GM19351 (cell line): ENCODE measurements at regions not wholly inside any gene's neighbourhood (a gene's known extent, or its start where the extent isn't known, plus 50 kb on each side); places are given as distances from the start of the nearest gene placed in this dataset.
"Not testable (repeated sequence)": the region's sequence is repeated elsewhere in the genome, so short reads cannot be mapped to it uniquely, and the experiment has no call there.

ENCODE experiments used
- ATAC-seq: cut with Tn5 transposase; IDR thresholded peaks from one replicate; pipeline ENCODE4 v1.9.1; 2021; ENCODE audit warnings: mild to moderate bottlenecking, moderate library complexity; ENCODE audit not compliant: unreplicated experiment

DNA sequence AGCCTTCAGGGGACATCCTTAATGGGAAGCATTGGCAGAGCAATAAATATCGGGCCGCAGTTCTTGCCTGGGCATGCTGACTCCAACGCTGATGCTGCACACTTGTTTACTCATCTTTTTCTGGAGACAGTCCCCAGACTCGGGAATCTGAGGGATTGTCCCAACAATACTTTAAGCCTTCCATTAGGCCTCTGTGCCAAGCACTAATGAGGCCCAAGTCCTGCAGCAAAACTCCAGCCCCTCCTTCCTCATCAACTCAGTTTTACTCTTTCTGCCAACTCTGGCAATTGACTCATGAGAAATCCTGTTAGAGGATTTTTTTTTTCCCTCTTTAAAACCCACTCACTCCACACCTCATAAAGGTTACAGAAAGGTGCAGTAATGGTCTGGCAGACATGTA, 233.4 kb upstream of the PELI2 start:
- no peak for ATAC-seq

DNA sequence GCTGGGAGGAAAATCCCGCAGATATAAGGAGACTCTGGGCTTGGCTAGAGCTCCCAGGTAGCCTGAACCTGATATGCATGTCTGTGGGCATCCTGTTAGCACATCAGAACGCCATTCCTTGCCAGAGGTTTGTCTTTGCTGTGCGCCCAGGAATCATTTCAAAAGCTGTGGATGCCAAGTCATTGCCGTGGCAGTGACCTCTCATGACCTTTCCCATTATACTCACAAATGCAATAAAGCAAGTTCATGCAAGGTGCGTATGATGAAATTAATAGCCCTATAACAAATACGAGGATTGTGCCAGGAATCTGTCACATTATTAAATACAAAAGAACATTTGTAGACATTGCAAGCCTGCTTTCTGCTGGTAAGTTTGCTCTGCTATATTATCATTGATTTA, 229.1 kb upstream of the PELI2 start:
- no peak for ATAC-seq

DNA sequence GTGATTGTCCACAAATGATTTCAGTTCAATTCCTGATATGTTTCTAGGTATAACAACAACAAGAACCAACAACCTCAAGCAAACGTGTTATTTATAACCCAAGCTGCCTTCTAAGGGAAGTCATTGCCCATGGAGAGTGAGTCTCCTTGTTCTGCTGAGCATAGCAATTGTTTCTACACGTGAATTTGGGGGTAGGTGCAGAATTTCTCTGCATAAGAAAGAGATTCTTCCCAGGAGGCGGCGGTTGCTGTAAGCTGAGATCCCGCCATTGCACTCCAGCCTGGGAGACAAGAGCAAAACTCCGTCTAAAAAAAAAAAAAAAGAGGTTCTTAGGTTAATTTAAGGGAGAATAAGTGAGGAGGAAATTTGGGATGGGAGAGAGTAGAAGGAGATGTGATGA, 226.5 kb upstream of the PELI2 start:
- no peak for ATAC-seq

GRCh38 chr14:55892906-55893305, 225.3 kb upstream of the PELI2 start:
- no peak for ATAC-seq

GRCh38 chr14:55893705-55894104, 224.5 kb upstream of the PELI2 start:
- no peak for ATAC-seq

DNA sequence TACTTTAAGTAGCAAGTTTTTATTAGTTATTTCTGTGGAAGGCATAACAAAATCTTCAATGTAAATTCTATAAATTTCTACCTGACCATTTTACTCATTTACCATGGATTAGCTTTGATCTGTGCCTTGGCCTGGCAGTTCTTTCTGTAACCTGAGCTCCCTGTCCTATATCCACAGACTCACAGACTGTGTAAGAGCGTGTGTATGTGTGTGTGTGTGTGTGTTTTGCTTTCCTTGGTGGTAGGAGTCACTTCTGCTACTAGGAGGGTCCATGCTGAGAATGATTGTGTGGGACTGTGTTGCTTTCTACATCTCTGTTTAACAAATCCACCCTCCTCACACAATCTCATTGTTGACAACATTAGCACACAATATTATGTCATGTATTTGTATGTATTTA, 221.2 kb upstream of the PELI2 start:
- no peak for ATAC-seq

DNA sequence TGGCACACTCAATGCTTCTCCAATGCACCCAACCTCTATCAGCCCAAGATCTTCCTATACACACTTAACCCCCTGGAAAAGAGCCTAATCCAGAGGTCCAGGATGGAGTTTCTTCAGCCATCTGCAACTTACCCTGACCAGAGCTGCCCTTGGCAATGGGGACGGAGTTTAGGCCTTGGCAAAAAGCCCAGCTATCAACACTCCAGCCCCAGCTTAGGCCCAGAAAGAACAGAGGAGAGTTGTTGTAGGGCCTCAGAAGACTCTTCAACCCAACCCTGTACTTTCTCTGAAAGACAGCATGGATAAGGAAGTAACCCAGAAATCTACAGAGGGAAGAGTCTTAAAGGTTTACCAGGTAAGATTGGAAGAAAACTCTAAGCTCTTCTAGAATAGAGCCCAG, 219.3 kb upstream of the PELI2 start:
- ATAC-seq = no peak

- ATAC-seq = no peak
Measured at GRCh38 chr14:55899531-55899930, 218.7 kb upstream of the PELI2 start.

GRCh38 chr14:55900749-55901148, 217.5 kb upstream of the PELI2 start:
- ATAC-seq = no peak

DNA sequence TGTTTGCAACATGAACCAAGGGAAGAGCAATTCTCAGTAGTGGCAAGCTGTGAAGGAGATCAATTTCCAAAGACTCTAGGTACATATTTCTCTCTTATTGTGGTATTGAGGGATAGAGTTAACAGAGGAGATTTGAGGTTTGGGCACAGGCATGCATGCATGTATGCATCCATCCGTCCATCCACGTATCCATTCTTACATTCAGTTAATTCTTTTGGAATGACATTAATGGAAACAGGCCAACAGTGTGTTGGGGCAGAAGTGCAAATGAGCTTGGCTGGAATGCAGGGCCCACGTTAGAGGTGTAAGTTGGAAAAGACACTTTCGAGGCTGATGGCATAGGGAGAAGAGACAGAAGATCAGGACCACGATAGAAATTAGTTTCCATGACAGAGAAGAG, 216.9 kb upstream of the PELI2 start:
- no peak for ATAC-seq

DNA sequence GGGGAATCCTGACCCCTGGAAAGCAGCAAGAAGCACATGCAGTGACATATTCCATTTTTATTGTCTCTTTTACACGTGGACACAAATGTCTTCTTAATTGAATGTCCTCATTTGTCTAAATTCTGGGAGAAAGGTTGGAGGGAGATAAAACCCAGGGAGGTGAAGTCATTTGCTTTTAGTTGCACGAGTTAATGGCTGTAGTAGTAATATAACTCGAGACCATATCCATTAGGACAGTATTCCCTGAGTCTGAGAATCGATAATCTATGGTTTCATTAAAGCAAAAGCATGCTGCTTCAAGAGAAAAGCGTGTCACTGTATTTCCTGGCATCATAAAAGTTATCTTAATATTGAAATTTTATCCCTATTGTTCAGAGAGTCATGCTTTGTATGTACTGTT, 216.0 kb upstream of the PELI2 start:
- ATAC-seq = no peak

- ATAC-seq = no peak
Measured at GRCh38 chr14:55904086-55904485, 214.1 kb upstream of the PELI2 start.

DNA sequence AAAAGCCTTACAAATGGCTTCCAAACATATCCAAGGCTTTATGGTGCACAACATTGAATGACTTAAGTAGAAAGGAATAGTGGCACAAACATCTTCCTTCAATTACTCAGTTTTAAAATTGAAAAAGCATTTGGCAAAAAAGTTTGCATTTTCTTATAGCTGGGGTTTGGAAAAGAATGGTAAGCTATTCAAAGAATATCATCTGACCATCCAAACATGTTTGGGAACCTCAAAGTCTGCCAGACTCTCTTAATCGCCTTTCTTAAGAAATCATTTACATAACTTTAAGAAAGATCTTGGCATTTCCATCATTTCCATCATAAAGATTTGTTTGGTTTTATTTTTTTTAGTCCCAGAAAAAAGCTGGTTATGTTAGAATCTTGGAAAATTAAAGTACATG, 210.1 kb upstream of the PELI2 start:
- no peak for ATAC-seq

DNA sequence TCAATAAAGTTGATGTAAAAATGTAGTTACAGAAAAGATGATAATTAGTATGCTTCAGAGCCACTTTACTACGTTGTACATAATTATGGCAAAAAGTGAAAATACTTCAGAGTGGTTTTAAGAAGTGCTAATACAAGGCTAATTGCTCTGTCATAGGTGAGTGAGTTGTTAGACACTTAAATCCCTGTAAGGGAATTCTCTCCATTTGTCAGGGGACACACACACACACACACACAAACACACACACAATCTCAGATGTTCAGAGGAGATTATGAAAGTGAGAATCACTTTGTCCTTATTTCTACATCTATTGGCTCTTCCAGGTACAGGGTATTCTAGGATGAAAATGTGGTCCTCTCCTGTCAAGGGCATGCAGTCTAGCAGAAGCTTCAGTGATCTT, 208.3 kb upstream of the PELI2 start:
- ATAC-seq = no peak

DNA sequence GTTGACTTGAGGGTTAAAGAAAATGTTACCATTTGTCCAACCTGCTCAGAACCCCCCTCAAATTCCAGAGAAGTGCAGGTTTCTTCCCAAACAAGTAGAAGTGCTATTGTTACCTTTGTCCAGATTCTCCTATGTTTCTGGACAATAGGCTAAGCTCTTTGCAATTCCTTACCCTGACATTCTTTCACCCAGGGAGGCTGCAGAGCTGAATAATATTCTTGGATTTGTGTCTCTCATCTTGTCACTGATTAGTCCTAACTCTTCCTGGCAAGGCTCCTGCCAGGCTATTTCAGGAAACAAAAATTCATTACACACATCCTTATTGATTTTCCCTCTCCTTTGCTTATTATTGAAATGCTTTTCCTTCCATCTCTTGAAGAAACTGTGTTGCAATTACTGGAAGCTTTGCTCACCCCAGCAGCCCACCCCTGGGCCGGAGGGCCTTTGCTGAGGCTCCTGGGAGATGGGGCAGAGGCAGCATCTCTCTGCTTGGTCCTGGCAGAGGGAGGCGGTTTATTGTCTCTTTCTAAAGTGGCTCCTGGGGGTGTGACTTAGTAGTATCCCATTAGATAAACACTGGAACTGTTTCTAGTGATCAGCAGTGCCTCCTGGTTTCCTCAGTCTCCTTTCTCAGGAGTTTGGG, 207.5 kb upstream of the PELI2 start:
- ATAC-seq = no peak

DNA sequence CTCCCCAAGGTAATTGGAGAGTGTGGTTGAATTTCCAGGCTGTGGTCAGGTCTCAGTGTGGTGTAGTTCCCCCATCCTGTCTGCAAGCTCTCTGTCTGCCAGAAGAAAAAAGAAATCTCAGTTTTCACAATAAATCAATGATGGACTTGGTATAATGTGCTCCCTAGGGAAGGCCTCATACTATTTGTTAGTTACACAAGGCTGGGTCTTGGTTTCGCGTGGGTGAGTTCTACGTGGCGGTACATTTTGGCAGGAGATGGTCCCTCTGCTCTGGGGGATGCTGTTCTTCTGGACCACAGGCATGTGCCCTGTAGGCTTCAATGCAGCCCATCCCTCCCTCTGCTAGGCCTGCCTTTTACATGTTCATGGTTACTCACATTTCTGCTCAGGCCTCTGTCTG, 206.4 kb upstream of the PELI2 start:
- no peak for ATAC-seq

DNA sequence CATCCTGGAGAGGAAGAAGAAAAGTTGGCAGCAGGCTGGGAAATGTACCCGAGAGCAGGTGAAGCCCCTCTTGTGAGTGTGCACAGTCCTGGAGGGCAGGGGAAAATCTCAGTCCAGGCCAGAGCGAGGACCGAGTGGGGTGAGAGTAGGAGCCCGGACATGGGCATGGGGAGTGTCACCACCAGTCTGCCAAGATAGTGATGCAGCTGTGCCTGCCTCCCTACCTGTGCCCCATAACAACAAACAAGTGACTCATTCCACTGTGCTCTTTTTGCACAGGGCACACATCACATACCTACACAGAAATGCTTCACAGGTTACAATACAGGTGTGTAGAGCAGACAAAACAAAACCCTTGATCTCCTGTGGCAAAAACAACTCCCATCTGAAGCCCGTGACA, 205.9 kb upstream of the PELI2 start:
- ATAC-seq = no peak

GRCh38 chr14:55913324-55914025, 204.7 kb upstream of the PELI2 start:
- no peak for ATAC-seq

DNA sequence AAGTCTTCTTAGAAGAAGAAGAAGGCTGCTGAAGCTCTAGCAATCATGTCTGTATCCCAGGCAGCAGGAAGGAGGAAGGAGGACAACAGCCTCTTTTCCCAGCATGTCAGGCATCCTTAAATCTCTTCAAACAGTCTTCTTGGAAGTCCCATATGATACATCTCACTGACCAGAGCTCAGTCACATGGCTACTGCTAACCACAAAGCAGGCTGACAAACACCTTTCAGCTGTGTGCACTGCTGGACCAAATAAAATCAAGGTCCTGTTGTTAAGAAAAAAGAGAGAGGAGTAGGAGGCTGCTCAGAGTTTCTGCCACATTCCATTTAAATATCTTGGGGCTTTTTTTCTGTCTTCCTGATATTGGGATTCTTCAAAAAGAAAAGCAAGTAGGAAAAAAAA, 203.4 kb upstream of the PELI2 start:
- ATAC-seq = no peak

GRCh38 chr14:55915456-55915855, 202.8 kb upstream of the PELI2 start:
- no peak for ATAC-seq

GRCh38 chr14:55919800-55920199, 198.4 kb upstream of the PELI2 start:
- ATAC-seq = not testable (repeated sequence)

DNA sequence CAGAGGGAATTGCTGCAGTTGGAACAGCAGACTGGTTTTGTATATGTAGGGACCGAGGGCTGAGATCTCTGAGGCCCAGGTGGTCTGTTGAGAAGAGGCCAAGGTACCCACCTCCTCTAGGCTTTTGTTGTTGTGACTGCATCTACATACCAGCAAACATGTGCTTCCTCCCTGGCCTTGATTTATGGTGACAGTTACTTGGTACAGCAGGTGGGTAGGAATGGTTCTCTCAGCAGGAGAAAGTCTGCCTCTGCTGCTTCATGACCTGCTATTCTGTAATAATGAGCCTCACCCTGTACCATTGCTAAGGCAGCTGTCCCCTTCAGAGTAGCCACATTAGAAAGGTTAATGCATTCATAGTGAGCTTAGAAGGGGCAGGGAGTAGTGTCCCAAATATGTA, 196.7 kb upstream of the PELI2 start:
- no peak for ATAC-seq

DNA sequence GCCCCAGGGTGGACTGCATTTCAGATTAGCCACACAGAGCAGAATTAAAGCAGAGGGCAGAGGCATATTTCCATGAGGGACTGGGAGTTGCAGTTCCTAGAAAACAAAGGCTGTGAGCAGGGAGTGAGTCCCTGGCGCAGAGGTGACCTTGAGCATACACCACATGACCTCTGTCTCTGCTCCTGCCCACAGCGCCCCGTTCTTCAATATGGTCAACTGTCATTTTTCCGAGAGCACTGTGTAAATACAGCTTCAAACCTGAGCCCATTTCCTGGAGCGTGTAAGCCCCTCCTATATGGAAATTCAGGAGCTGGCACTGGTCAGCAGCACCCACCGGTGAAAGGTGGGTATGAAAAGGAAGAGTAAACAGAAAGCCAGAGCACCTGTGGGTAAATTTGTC, 192.2 kb upstream of the PELI2 start:
- no peak for ATAC-seq
